GM19468 (cell line): ENCODE measurements at regions not wholly inside any gene's neighbourhood (a gene's known extent, or its start where the extent isn't known, plus 50 kb on each side); places are given as distances from the start of the nearest gene placed in this dataset.
"Not testable (repeated sequence)": the region's sequence is repeated elsewhere in the genome, so short reads cannot be mapped to it uniquely, and the experiment has no call there.

ENCODE experiments used
- ATAC-seq: cut with Tn5 transposase; IDR thresholded peaks from one replicate; pipeline ENCODE4 v1.9.1; 2021; ENCODE audit warnings: mild to moderate bottlenecking, moderate library complexity, moderate number of reproducible peaks; ENCODE audit not compliant: unreplicated experiment; ENCODE audit errors: extremely low read depth

DNA sequence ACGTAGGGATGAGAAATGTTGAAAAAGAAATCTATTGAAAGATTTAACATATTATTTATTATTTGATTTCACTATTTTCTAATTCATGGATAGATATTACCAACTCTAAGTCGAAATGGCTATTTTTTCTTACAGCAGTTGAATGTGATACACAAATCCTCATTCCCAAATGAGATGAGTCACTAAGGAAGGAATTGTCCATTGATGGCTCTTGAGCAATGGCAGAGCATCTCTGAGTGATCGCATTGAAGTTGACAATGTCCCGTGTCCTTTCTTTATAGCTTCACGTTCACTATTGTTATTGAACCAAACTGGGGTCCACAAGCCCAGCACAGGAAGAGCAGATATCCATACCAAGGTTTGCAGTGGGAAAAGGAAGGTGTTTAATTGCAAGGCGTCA is 648.3 kb upstream of the SPRY2 start:
- no peak for ATAC-seq

DNA sequence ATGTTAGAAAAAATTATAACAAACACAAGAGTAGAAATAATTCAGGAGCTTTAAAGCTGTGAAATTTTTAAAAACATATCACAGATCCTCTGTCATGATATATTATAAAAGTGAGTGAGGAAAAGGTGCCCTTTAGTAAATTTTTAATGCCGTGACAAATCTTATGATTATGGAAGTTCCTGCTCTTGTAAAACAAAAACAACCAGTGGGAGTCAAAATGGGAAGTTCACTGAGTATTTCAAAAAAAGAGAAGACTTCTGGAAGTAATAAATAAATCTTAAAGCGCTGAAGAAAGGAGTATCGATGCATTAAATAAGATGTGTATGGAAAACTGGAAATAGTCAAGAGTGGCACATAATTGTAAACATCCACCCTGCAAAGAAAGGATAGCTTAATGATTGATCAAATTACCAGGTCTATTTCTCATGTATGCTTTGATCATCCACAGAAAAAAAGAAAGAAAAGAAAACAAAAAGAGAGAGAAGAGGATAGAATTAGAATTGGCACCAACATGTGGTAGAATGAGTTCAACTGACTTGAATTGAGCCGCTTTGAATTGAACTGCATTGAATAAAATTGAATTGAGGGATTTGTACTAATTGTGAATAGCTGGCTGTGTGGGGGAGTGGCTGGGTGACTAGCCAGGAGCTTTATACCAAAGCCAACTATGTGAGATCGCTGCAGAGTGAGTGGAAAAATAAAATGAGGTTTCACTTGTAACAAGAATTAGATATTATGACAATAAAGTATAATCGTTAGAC is 647.6 kb upstream of the SPRY2 start:
- no peak for ATAC-seq

- ATAC-seq, result peak; percentile 89
Observed at GRCh38 chr13:80979035-80979641, 638.2 kb upstream of the SPRY2 start.

- no peak for ATAC-seq
Observed at GRCh38 chr13:80977168-80977567, 636.2 kb upstream of the SPRY2 start.

- no peak for ATAC-seq
Observed at GRCh38 chr13:80975903-80976302, 635.0 kb upstream of the SPRY2 start.

DNA sequence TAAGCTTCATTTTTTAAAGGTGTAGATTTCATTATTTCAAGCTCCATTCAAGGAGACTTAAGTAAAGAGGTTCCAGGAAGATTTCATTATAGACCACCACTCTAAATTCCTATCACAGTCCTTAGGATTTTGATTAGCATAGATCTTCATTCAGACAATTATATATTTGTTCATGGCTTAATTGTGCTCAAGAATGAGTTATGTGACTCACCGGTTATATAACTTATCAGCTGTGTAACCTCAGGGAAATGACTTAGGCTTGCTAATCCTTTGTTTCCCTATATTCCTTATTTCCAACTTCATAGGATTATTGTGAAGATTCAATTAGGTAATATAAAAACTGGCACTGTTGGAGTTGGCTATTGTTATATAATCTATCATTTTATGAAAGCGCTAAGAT is 632.8 kb upstream of the SPRY2 start:
- no peak for ATAC-seq

GRCh38 chr13:80972857-80973478 is 632.0 kb upstream of the SPRY2 start:
- no peak for ATAC-seq

- ATAC-seq, result no peak
Observed at GRCh38 chr13:80965097-80965496, 624.2 kb upstream of the SPRY2 start.

DNA sequence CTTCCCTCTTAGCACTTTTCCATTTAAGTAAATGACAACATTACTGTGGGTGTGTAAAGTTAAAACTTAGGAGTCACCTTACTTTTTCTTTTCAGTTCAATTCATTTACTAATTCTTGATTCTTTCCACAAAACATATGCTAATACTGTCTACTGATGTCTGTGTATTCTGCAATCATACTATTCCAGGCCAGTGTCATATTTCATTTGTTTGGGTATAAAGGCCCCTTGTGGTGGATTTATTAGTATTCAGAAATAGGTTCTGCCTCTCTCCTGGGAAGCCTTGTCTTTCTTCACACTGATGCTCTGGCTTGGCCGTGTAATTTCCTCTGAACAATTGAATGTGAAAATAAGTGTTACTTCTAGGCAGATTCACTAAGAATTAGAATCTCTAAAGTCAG is 621.9 kb upstream of the SPRY2 start:
- ATAC-seq, result no peak

DNA sequence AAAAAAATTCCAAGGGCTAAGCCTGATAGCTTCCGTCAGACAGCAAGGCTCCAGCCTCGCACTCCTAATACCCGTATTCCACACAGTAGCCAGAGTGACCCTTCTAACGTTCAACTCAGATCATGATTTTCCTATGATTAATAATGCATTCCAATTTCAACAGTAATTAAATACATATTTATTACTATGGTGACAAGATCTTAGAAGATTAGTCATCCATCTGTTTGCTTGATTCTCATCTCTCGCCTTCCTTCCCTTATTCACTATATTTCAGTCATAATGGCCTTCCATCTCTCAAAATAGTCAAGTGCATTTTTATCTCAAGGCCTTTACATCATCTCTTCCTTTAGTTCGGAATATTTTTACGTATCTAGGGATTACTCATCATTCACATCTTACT is 621.2 kb upstream of the SPRY2 start:
- no peak for ATAC-seq

- no peak for ATAC-seq
Observed at GRCh38 chr13:80957019-80957655, 616.2 kb upstream of the SPRY2 start.

DNA sequence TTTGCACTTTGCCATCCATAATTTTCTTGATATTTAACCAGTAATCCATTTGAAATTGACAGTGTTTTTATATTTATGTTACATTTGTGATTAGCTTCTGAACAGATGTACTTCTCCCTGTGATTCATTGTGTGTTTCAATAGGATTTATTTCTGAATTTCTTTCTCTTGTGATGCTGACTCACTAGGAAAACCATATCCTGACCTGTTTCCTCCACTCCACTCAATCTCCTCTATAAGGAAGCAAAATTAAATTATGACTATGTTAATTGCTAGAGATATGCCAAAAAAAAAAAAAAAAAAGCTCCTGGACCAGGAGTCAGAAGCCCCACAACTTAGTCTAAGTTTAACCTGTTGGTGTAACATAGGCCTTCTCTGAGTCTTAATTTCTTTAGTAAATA is 614.6 kb upstream of the SPRY2 start:
- no peak for ATAC-seq

- ATAC-seq, result no peak
Observed at GRCh38 chr13:80952158-80952557, 611.2 kb upstream of the SPRY2 start.

GRCh38 chr13:80946008-80946802 is 605.3 kb upstream of the SPRY2 start:
- no peak for ATAC-seq

DNA sequence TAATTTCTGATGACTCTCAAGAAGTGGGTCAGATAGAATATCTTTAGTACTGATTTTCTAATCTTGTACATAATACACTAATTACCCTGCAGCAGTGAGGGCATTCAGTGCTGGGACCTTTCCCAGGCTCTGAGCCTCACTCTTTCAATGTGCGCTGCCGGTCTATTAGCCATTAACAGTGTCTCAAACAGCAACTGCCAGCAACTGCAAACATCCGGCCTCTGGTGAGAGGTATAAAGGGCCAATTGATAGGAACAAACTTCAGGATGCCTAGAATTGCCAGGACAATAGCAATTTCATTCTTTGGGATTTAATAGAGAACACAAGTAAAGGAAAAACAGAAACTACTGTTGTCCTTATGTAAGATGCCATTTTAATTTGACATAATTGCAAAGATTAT is 604.4 kb upstream of the SPRY2 start:
- no peak for ATAC-seq

GRCh38 chr13:80939581-80939980 is 598.7 kb upstream of the SPRY2 start:
- ATAC-seq, result no peak

DNA sequence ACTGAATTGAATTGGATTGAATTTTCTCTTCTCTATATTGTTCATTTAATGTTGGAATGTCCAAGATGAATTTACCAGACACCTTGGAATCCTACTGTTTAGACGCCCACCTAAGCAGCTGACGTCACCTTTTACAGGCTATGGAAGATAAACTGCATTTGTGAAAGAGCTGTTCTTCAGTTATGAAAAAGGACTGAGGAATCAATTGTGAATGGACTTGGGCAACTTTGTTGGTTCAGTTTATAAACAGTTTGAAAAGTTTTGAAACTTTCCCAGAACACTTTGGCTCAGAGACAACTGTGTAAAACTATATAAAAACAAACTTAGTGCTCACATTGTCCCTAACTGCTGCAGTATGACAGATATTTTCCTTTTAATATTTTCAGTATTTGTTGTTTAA is 590.8 kb upstream of the SPRY2 start:
- ATAC-seq, result no peak

GRCh38 chr13:80931118-80931517 is 590.2 kb upstream of the SPRY2 start:
- ATAC-seq, result no peak

DNA sequence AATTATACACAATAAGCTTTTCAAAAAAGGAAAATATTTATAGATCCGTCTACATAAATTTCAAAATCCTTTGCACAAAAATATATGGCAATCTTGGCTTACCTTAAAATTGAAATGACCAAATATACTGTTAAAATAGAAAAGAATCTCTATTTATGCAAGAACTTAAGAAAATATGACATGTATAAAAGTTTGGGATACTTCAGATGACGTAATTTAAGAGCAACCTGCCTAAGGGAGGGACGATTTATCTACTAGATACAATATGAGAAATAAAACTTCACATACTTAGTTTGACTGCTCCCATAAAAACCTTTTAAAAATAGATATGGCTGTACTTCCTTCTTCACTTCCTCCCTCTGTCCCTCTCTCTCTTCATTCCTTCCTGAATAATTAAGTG is 587.3 kb upstream of the SPRY2 start:
- ATAC-seq, result no peak

GRCh38 chr13:80926024-80926423 is 585.1 kb upstream of the SPRY2 start:
- ATAC-seq, result not testable (repeated sequence)
